CD8-positive, alpha-beta memory T cell (primary cell): ENCODE measurements at regions not wholly inside any gene's neighbourhood (a gene's known extent, or its start where the extent isn't known, plus 50 kb on each side); places are given as distances from the start of the nearest gene placed in this dataset.

ENCODE experiments used
- CTCF ChIA-PET: fragments of 350-600 bp; sonication (Branson Sonifier 250); formaldehyde crosslinking; loops from one replicate; lab custom pipeline; 2021; ENCODE audit warnings: antibody characterized with exemption; lab: Charles Lee
- POLR2A ChIA-PET: fragments of 350-600 bp; sonication (Branson Sonifier 250); formaldehyde crosslinking; loops from one replicate; lab custom pipeline; 2021; ENCODE audit warnings: antibody characterized with exemption; lab: Charles Lee
- DNase-seq, 5 donors: peaks; one replicate each; pipeline versions ENCODE4 v3.0.0 to v3.0.0-alpha.2; 2020 to 2022; ENCODE audit warnings: mixed read lengths in 1 of 5
- H3K27ac ChIP-seq: one replicate; pipeline ENCODE4 v1.7.0; 2013; ENCODE audit warnings: low read depth, mild to moderate bottlenecking, low read length, moderate library complexity
- H3K27me3 ChIP-seq: 2 replicates; pipeline ENCODE4 v1.7.0; 2013; ENCODE audit warnings: low read length, mild to moderate bottlenecking; ENCODE audit not compliant: insufficient read depth, poor library complexity, severe bottlenecking
- H3K36me3 ChIP-seq: 2 replicates; pipeline ENCODE4 v1.7.0; 2013; ENCODE audit warnings: mild to moderate bottlenecking, low read length, moderate library complexity; ENCODE audit not compliant: insufficient read depth
- H3K4me1 ChIP-seq: 2 replicates; pipeline ENCODE4 v1.7.0; 2013; ENCODE audit warnings: mild to moderate bottlenecking, low read length, moderate library complexity; ENCODE audit not compliant: insufficient read depth
- H3K4me3 ChIP-seq: 2 replicates; pipeline ENCODE4 v1.7.0; 2013; ENCODE audit warnings: mild to moderate bottlenecking, low read length
- H3K9me3 ChIP-seq: 2 replicates; pipeline ENCODE4 v1.7.0; 2013; ENCODE audit warnings: mild to moderate bottlenecking, low read length
- H3K27ac Mint-ChIP-seq, 8 donors: one replicate each; pipeline ENCODE4 v1.8.0; 2020 to 2021; ENCODE audit warnings: mixed read lengths in 8 of 8, mild to moderate bottlenecking in 6 of 8, inconsistent platforms in 3 of 8, moderate library complexity in 3 of 8
- H3K27me3 Mint-ChIP-seq, 2 donors: one replicate each; pipeline ENCODE4 v1.8.0; 2020 to 2021; ENCODE audit warnings: mixed read lengths in 2 of 2, mild to moderate bottlenecking in 1 of 2, moderate library complexity in 1 of 2
- H3K36me3 Mint-ChIP-seq, 3 donors: one replicate each; pipeline ENCODE4 v1.8.0; 2020 to 2021; ENCODE audit warnings: mixed read lengths in 3 of 3, inconsistent platforms in 1 of 3, mild to moderate bottlenecking in 1 of 3
- H3K4me1 Mint-ChIP-seq, 3 donors: one replicate each; pipeline ENCODE4 v1.8.0; 2020 to 2021; ENCODE audit warnings: mixed read lengths in 3 of 3, inconsistent platforms in 1 of 3, mild to moderate bottlenecking in 1 of 3
- H3K4me3 Mint-ChIP-seq, 7 donors: one replicate each; pipeline ENCODE4 v1.8.0; 2020 to 2021; ENCODE audit warnings: mixed read lengths in 7 of 7, mild to moderate bottlenecking in 6 of 7, moderate library complexity in 4 of 7, inconsistent platforms in 2 of 7
- H3K9me3 Mint-ChIP-seq, 5 donors: one replicate each; pipeline ENCODE4 v1.8.0; 2020 to 2022; ENCODE audit warnings: mixed read lengths in 5 of 5, mild to moderate bottlenecking in 3 of 5, moderate library complexity in 2 of 5, inconsistent platforms in 1 of 5

DNA sequence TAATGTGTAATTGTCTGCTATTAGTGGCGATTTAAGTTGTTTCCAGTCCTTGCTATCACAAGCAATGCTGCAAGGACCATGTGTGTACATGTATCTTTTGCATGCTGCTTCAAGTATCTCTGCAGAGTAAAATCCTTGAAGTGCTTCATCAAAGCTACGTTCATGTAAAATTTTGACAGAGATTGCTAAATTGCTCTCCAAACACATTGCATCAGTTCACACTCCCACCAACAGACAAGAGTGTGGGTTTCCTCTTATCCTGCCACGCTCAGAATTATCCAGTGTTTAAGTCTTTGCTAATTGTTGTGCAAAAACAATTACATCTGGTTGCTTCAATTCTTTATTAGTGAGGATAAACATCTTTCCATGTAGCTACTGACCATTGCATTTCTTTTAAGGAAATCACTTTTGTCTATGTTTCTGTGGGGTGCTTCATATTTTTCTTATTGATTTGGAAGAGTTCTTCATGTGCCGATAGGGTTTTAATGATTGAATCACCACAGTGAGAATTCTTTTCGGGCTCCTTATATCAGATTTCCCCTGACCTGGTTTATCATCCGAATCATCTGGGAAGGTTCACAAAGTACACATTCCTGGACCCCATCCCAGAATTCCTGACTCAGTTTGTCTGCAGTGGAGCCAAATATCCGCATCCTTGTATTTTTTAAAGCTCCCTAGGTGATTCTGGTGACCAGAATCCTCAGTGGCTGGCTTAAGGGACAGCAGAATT lies 56.3 kb upstream of the GALNT2 start:
- no peak for DNase-seq
- POLR2A ChIA-PET, result no interaction called here
- no peak overlapping the region for H3K27ac ChIP-seq
- H3K9me3 ChIP-seq, result no peaks in the 10 kb centered on the region
- no peaks in the 10 kb centered on the region for H3K9me3 Mint-ChIP-seq
- H3K4me3 ChIP-seq, result no peak overlapping the region
- no peaks in the 10 kb centered on the region for H3K27me3 ChIP-seq
- H3K36me3 ChIP-seq, result no peaks in the 10 kb centered on the region
- CTCF ChIA-PET, result no interaction called here
- H3K27me3 Mint-ChIP-seq, result peaks cover 4 to 17% of the 10 kb centered on the region in 2 donors
- no peaks in the 10 kb centered on the region for H3K36me3 Mint-ChIP-seq
- no peaks in the 10 kb centered on the region for H3K4me1 ChIP-seq
- H3K27ac Mint-ChIP-seq, result no peak overlapping the region
- no peak overlapping the region for H3K4me3 Mint-ChIP-seq
- H3K4me1 Mint-ChIP-seq, result no peaks in the 10 kb centered on the region

DNA sequence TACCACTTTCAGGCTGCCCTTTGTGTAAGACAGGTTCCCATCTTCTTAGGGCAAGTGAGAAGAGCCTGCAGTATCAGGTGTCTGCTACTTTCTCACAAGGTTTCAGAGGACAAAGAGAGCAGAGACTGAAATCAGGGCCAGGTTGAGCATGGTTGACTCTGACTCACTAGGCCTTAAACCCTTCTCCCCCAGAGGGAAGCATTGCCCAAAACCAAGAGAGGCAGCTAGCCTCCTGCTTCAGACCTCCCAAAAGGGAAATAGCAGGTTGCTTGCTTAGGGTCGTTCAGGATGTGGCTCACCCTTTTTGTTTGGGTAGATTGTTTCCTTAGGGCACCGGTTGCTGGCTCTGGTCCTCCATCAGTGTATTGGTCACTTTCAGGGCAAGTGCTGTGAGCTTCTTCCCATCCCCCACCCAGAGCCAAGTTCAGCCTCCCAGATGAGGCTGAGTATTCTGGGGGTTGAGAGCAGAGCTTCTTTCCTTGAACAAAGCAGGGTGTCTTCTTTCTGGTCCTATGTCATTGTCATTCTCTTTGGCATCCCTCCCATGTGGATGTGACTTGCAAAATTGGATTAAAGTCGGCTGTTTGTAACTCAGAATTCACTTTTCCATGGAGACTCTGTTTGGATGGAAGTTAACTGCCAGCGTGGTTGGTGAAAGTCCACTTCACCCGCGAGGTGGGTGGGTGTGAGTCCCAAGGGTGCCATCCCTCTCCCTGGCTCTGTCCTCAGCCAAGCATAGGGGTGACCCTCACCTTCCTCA lies 55.5 kb upstream of the GALNT2 start:
- H3K9me3 ChIP-seq, result no peaks in the 10 kb centered on the region
- CTCF ChIA-PET, result no interaction called here
- H3K4me3 Mint-ChIP-seq, result no peak overlapping the region

DNA sequence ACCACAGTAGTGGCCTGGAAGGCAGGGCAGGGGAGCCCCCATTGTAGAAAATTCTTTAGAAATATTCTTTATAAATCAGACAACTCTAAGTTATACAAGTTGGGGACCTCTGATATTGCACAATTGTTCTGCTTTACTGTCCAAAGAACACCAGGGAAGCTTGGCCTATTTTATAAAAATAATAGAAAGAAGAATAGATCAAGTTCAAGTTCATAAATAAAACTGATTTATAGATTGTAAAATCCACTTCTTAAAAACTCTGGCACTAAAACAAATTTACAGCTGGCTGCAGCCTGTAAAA lies 55.0 kb upstream of the GALNT2 start:
- Mint-ChIP-seq H3K4me1 (no peaks in the 10 kb centered on the region), H3K27me3 (peaks cover 4 to 9% of the 10 kb centered on the region in 2 donors), H3K9me3 (no peaks in the 10 kb centered on the region), H3K27ac (no peak overlapping the region), H3K36me3 (no peaks in the 10 kb centered on the region), H3K4me3 (no peak overlapping the region)
- no peaks in the 10 kb centered on the region for H3K4me1 ChIP-seq
- DNase-seq, result no peak
- H3K27me3 ChIP-seq, result no peaks in the 10 kb centered on the region
- no peak overlapping the region for H3K4me3 ChIP-seq
- no peaks in the 10 kb centered on the region for H3K36me3 ChIP-seq
- CTCF ChIA-PET, result no interaction called here
- H3K27ac ChIP-seq, result no peak overlapping the region
- POLR2A ChIA-PET, result no interaction called here
- H3K9me3 ChIP-seq, result no peaks in the 10 kb centered on the region

More for the DNA sequence above, 55.5 kb upstream of the GALNT2 start:
- H3K27ac Mint-ChIP-seq, result no peak overlapping the region
- POLR2A ChIA-PET, result no interaction called here
- H3K27me3 Mint-ChIP-seq, result peaks cover 4 to 14% of the 10 kb centered on the region in 2 donors
- H3K4me1 ChIP-seq, result no peaks in the 10 kb centered on the region
- no peaks in the 10 kb centered on the region for H3K4me1 Mint-ChIP-seq
- no peak overlapping the region for H3K27ac ChIP-seq
- no peak for DNase-seq
- no peaks in the 10 kb centered on the region for H3K27me3 ChIP-seq
- no peaks in the 10 kb centered on the region for H3K9me3 Mint-ChIP-seq
- no peaks in the 10 kb centered on the region for H3K36me3 Mint-ChIP-seq
- no peaks in the 10 kb centered on the region for H3K36me3 ChIP-seq
- no peak overlapping the region for H3K4me3 ChIP-seq

DNA sequence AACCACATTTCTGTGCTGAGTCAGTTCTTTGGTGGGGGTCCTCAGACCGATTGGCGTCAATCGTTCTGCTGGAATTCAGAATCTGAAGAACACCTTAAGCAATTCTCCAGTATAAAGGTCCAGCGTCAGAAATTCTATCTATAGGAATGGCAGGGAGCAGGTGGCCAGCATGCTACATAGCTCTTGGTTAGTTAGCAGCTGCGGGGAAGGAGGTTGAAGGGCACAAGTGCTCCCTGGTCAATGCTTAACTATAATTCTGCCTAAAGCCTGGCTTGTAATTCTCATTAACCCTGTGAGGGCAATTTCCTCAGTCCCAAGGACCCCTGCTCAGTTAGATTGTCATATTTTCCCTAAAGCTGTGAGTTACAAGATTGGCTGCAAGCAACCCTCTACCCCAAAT lies 54.3 kb upstream of the GALNT2 start:
- H3K27ac ChIP-seq, result no peak overlapping the region
- no peak overlapping the region for H3K27ac Mint-ChIP-seq
- POLR2A ChIA-PET, result no interaction called here
- peaks cover 2 to 4% of the 10 kb centered on the region in 2 donors for H3K27me3 Mint-ChIP-seq
- H3K4me1 Mint-ChIP-seq, result no peaks in the 10 kb centered on the region
- no peaks in the 10 kb centered on the region for H3K27me3 ChIP-seq
- no peaks in the 10 kb centered on the region for H3K9me3 Mint-ChIP-seq
- no peaks in the 10 kb centered on the region for H3K36me3 ChIP-seq
- H3K4me3 Mint-ChIP-seq, result no peak overlapping the region
- H3K9me3 ChIP-seq, result no peaks in the 10 kb centered on the region
- H3K36me3 Mint-ChIP-seq, result no peaks in the 10 kb centered on the region
- CTCF ChIA-PET, result no interaction called here
- DNase-seq, result no peak
- H3K4me1 ChIP-seq, result no peaks in the 10 kb centered on the region
- H3K4me3 ChIP-seq, result no peak overlapping the region

DNA sequence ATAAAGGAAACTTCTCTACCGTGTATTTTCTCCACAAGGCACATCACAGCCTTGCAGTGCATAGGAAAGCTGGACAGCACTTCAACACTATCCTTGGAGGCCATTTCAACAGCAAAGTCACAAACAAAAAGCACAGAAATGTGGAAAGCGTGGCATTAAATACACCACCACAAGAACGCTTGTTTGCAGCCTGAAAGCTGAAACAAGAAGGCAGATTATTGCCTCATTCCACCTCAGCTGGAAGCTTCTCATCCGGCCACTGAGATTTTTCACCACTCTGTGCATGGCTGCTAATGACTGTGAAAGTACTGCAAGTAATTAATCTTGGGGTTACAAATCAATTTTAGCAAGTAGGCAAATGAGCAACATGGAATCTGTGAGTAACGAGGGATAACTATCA lies 50.9 kb upstream of the GALNT2 start:
- CTCF ChIA-PET, result no interaction called here
- H3K9me3 ChIP-seq, result no peaks in the 10 kb centered on the region

More for the DNA sequence above, 50.9 kb upstream of the GALNT2 start:
- Mint-ChIP-seq H3K9me3 (no peaks in the 10 kb centered on the region), H3K27ac (no peak overlapping the region), H3K4me3 (no peak overlapping the region), H3K4me1 (no peaks in the 10 kb centered on the region), H3K36me3 (no peaks in the 10 kb centered on the region), H3K27me3 (peaks cover 0 to 4% of the 10 kb centered on the region in 2 donors)
- no peaks in the 10 kb centered on the region for H3K4me1 ChIP-seq
- DNase-seq, result no peak
- no peak overlapping the region for H3K4me3 ChIP-seq
- no peaks in the 10 kb centered on the region for H3K27me3 ChIP-seq
- H3K36me3 ChIP-seq, result no peaks in the 10 kb centered on the region
- no peak overlapping the region for H3K27ac ChIP-seq
- POLR2A ChIA-PET, result no interaction called here
